Erythroblast (primary cell): ENCODE measurements at regions not wholly inside any gene's neighbourhood (a gene's known extent, or its start where the extent isn't known, plus 50 kb on each side); places are given as distances from the start of the nearest gene placed in this dataset.

Experiments
- GATA1 ChIP-seq: IDR thresholded peaks from 2 replicates; pipeline ENCODE4 v1.6.1; 2011; ENCODE audit warnings: low read depth, mild to moderate bottlenecking, control low read depth, low read length, moderate library complexity
- POLR2A ChIP-seq: IDR thresholded peaks from 2 replicates; pipeline ENCODE4 v1.6.1; 2011; ENCODE audit warnings: mild to moderate bottlenecking, low read length

DNA sequence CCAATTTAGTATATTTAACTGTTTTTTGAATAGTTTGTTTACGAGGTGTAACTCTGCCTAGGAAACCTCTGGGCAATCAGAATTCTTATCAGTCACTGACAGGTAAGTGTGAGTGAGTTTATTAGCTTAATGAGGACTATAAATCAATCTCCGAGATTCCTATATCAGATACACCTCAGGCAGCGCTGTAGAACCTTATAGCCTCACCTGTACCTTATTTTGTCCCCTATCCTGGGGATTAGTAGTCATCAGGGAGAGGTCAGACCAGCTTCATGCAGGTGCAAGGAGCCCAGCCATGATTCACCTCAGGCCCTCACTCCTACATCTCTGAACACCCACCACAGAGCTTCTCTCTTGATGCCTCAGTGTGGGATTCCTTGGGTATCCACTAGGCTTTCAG is 256.0 kb downstream of the KTN1 start:
- TF ChIP-seq POLR2A (no peak), GATA1 (no peak)
